ENCODE measurements at regions not wholly inside any gene's neighbourhood (a gene's known extent, or its start where the extent isn't known, plus 50 kb on each side); places are given as distances from the start of the nearest gene placed in this dataset.
"Not testable (repeated sequence)": the region's sequence is repeated elsewhere in the genome, so short reads cannot be mapped to it uniquely, and the experiment has no call there.

DNA sequence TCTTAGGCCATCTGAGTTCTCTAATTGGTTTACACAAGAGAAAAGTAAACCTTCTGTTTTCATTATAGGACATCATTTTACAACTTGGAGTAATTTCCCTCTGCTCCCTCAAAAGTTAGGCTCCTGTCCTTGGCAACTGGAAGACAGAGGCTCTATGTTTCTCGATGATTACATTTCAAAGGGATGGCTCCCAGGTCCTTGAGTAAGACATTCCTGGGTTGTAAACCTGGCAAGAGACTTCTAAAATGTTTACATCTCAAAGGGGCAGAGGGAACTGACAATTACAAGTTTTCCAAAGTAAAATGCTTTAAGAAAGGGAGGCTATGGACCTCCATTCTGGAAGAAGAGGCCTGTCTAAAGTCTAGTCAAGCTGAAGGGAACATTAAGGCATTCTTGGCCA lies 268.3 kb upstream of the REG3G start:
- Histone ChIP-seq H3K9me2 (ENCODE audit: insufficient read depth) (no peaks in the 10 kb centered on the region), H3K79me2 (ENCODE audit: low read depth) (no peaks in the 10 kb centered on the region), H2AFZ (no peak overlapping the region), H4K20me1 (ENCODE audit: insufficient read depth) (no peaks in the 10 kb centered on the region), H3K4me3 (no peak overlapping the region), H3K27me3 (ENCODE audit: insufficient read depth, low read depth) (no peaks in the 10 kb centered on the region), H3K4me1 (replicated peaks; ENCODE audit: insufficient read depth) (no peaks in the 10 kb centered on the region), H3K27ac (no peak overlapping the region), H3K36me3 (ENCODE audit: low read depth) (no peaks in the 10 kb centered on the region), H3K9me3 (ENCODE audit: insufficient read depth, low read depth) (no peaks in the 10 kb centered on the region; the same call in 1 of the 2 replicates), H3F3A (ENCODE audit: insufficient read depth, low read depth) (no peaks in the 10 kb centered on the region), H3K4me2 (no peak overlapping the region)
- CTCF ChIA-PET = no interaction called here
- no peak for DNase-seq
- intact Hi-C loops (cut with micrococcal nuclease; ENCODE audit: unreplicated experiment) = no loop called here
- POLR2A ChIA-PET (ENCODE audit: unreplicated experiment) = no interaction called here
- no TSS peak for BruUV-seq (replicated peaks)
- TF ChIP-seq, protein P1, sequence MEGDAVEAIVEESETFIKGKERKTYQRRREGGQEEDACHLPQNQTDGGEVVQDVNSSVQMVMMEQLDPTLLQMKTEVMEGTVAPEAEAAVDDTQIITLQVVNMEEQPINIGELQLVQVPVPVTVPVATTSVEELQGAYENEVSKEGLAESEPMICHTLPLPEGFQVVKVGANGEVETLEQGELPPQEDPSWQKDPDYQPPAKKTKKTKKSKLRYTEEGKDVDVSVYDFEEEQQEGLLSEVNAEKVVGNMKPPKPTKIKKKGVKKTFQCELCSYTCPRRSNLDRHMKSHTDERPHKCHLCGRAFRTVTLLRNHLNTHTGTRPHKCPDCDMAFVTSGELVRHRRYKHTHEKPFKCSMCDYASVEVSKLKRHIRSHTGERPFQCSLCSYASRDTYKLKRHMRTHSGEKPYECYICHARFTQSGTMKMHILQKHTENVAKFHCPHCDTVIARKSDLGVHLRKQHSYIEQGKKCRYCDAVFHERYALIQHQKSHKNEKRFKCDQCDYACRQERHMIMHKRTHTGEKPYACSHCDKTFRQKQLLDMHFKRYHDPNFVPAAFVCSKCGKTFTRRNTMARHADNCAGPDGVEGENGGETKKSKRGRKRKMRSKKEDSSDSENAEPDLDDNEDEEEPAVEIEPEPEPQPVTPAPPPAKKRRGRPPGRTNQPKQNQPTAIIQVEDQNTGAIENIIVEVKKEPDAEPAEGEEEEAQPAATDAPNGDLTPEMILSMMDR (conservative IDR thresholded peaks at IDR 0.05) = no peak
- TF ChIP-seq EZH2 (IDR thresholded peaks at IDR 0.05; ENCODE audit: low read depth) = no peak

- ChIA-PET POLR2A (ENCODE audit: unreplicated experiment) (no interaction called here), CTCF (no interaction called here)
- Histone ChIP-seq H2AFZ (no peak overlapping the region), H4K20me1 (ENCODE audit: insufficient read depth) (no peaks in the 10 kb centered on the region), H3K4me2 (no peak overlapping the region), H3F3A (ENCODE audit: insufficient read depth, low read depth) (no peaks in the 10 kb centered on the region), H3K27me3 (ENCODE audit: insufficient read depth, low read depth) (no peaks in the 10 kb centered on the region), H3K36me3 (ENCODE audit: low read depth) (no peaks in the 10 kb centered on the region), H3K9me3 (ENCODE audit: insufficient read depth, low read depth) (no peaks in the 10 kb centered on the region; the same call in 1 of the 2 replicates), H3K9me2 (ENCODE audit: insufficient read depth) (no peaks in the 10 kb centered on the region), H3K79me2 (ENCODE audit: low read depth) (no peaks in the 10 kb centered on the region), H3K27ac (no peak overlapping the region), H3K4me1 (replicated peaks; ENCODE audit: insufficient read depth) (no peaks in the 10 kb centered on the region), H3K4me3 (no peak overlapping the region)
- no TSS peak for BruUV-seq (replicated peaks)
- DNase-seq = no peak
- intact Hi-C loops (cut with micrococcal nuclease; ENCODE audit: unreplicated experiment) = no loop called here
- TF ChIP-seq EZH2 (IDR thresholded peaks at IDR 0.05; ENCODE audit: low read depth) = no peak
Measured at GRCh38 chr2:78757640-78758039, 267.9 kb upstream of the REG3G start.

- H4K20me1 ChIP-seq (ENCODE audit: insufficient read depth); H3K36me3 ChIP-seq (ENCODE audit: low read depth); H3F3A ChIP-seq (ENCODE audit: insufficient read depth, low read depth); H3K9me2 ChIP-seq (ENCODE audit: insufficient read depth); H3K4me1 ChIP-seq (replicated peaks; ENCODE audit: insufficient read depth); H3K4me3 ChIP-seq; intact Hi-C loops (cut with micrococcal nuclease; ENCODE audit: unreplicated experiment); DNase-seq; POLR2A ChIA-PET (ENCODE audit: unreplicated experiment); H3K27ac ChIP-seq; H3K4me2 ChIP-seq; CTCF ChIA-PET; H2AFZ ChIP-seq; BruUV-seq (replicated peaks); H3K27me3 ChIP-seq (ENCODE audit: insufficient read depth, low read depth); H3K9me3 ChIP-seq (ENCODE audit: insufficient read depth, low read depth); H3K79me2 ChIP-seq (ENCODE audit: low read depth): not testable (repeated sequence)
Measured at GRCh38 chr2:78758765-78759164, 266.7 kb upstream of the REG3G start.

DNA sequence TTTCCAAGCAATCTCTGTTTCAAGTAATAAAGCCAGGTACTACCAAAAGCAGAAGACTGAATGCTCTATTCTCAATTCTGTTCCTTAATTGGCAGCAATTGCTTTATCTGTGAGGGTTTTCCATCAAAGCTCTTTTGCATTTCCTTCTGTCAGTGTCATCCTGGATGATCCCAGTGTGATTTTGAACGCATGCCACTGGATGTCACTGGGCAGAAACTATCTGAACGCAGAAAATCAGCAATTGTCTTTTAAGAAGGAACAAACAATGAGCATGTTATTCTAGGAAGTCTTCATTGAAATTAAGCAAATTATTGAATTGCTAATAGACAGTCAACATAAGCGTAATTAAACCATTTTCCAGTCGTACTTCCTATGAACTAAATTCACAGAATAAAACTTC lies 259.0 kb upstream of the REG3G start:
- no peaks in the 10 kb centered on the region for H3K4me1 ChIP-seq (replicated peaks; ENCODE audit: insufficient read depth)
- H3F3A ChIP-seq (ENCODE audit: insufficient read depth, low read depth) = no peaks in the 10 kb centered on the region
- H4K20me1 ChIP-seq (ENCODE audit: insufficient read depth) = no peaks in the 10 kb centered on the region
- H3K9me3 ChIP-seq (ENCODE audit: insufficient read depth, low read depth) = no peaks in the 10 kb centered on the region; the same call in 1 of the 2 replicates
- no peaks in the 10 kb centered on the region for H3K79me2 ChIP-seq (ENCODE audit: low read depth)
- H3K9me2 ChIP-seq (ENCODE audit: insufficient read depth) = no peaks in the 10 kb centered on the region
- no TSS peak for BruUV-seq (replicated peaks)
- H3K27ac ChIP-seq = no peak overlapping the region
- H3K4me3 ChIP-seq = no peak overlapping the region
- H2AFZ ChIP-seq = no peak overlapping the region
- H3K27me3 ChIP-seq (ENCODE audit: insufficient read depth, low read depth) = no peaks in the 10 kb centered on the region
- TF ChIP-seq, protein P1 (conservative IDR thresholded peaks at IDR 0.05) = no peak
- no peak for TF ChIP-seq EZH2 (IDR thresholded peaks at IDR 0.05; ENCODE audit: low read depth)
- POLR2A ChIA-PET (ENCODE audit: unreplicated experiment) = no interaction called here
- no peak for DNase-seq
- H3K4me2 ChIP-seq = no peak overlapping the region
- intact Hi-C loops (cut with micrococcal nuclease; ENCODE audit: unreplicated experiment) = no loop called here
- H3K36me3 ChIP-seq (ENCODE audit: low read depth) = no peaks in the 10 kb centered on the region
- CTCF ChIA-PET = no interaction called here

Measured in PC-9 (cell line).